VCaP (cell line): ENCODE measurements at regions not wholly inside any gene's neighbourhood (a gene's known extent, or its start where the extent isn't known, plus 50 kb on each side); places are given as distances from the start of the nearest gene placed in this dataset.
"Not testable (repeated sequence)": the region's sequence is repeated elsewhere in the genome, so short reads cannot be mapped to it uniquely, and the experiment has no call there.

Source experiments
- H3K27ac ChIP-seq: fragments of 450-650 bp; 2 replicates; pipeline ENCODE4 v1.5.1; 2017
- CTCF ChIP-seq: fragments of 450-650 bp; conservative IDR thresholded peaks from 2 replicates; pipeline ENCODE4 v1.5.1; 2017; ENCODE audit warnings: mild to moderate bottlenecking, moderate library complexity

- H3K27ac ChIP-seq, result peak overlapping the region; percentile 53
- no peak for TF ChIP-seq CTCF
These were observed 177.1 kb downstream of the RNF144A start for GRCh38 chr2:7094231-7094741.

DNA sequence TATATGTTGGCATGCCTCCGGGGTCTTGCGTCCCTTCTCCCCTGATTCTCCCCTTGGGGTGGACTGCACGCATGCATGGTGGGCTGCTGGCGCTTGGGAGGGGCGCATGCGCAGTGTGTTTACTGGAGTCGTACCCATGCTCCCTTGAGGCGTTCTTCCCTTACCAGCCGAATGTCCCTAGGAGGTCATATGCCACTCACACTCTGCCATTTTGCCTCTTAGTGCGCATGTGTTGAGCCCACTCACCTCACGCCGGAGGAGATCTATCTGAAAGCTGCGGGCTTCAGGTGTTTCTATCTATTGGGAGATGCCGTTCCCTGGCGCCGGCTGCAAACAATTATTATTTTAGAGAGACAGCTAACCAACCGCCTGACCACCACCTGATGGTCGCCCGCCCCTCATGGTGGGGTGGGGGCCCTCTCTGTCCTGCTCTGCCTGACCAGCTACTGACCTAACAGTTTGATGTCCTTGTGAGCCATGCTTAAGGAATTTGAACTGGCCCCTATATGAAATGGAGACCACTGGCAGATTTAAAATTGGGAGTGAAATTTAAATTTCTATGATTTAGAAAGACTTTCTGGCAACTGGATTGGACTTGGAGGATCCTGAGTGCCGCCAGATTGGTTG, 179.6 kb downstream of the RNF144A start:
- TF ChIP-seq CTCF, result no peak
- no peak overlapping the region for H3K27ac ChIP-seq

DNA sequence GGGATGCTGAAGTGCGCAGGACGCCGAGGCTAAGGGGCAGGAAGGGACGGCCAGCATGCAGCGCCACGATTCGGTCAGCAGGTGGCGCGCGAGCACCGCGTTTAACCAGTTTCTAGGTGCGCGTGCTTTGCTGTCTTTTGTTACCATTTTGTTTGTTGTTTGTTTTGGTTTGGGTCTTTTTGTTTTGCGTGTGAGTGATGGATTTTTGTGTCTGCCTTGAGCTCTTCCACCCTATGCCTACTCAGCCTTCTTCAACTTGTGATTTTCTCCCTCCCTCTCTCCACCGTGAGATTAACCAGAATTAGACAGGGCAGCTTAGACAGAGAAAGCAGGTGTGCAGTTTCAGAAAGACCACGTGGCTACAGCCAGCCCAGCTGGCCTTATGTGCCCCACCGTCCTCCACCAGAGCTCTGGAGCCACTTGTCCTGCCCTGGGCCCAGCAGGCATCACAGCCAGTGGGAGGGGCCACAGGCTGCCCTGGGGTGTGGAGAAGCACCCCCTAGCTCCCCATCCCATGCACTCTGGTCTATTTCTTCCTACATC, 180.2 kb downstream of the RNF144A start:
- TF ChIP-seq CTCF, result peak; percentile 94
- H3K27ac ChIP-seq, result peak overlapping the region; percentile 59; the same call in 1 of the 2 replicates

- no peak overlapping the region for H3K27ac ChIP-seq
- TF ChIP-seq CTCF, result no peak
These were observed 181.6 kb downstream of the RNF144A start for GRCh38 chr2:7098816-7099215.

GRCh38 chr2:7099687-7100086, 182.5 kb downstream of the RNF144A start:
- H3K27ac ChIP-seq, result not testable (repeated sequence)

DNA sequence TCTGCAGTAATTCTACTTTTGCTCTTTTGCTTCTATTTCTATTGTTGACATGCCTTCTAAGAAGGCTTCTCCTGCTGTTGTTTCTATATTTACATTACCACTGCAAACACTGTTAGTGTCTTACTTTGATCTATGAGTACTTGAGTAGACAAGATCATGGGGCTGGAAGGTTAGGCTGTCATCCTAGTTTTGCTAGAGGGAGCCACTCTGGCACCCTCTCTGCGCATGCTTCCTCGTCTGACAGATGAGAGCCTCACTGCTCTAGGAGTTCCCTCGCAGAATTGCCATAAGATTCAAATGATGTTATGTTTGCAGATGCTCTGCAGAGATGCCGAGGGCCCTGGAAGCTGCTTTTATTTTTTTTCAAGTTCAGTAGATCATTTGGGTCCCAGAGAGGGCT, 185.6 kb downstream of the RNF144A start:
- H3K27ac ChIP-seq, result peak overlapping the region; percentile 1; the same call in 1 of the 2 replicates
- no peak for TF ChIP-seq CTCF

- no peak overlapping the region for H3K27ac ChIP-seq
- TF ChIP-seq CTCF, result no peak
These were observed 191.8 kb downstream of the RNF144A start for GRCh38 chr2:7108792-7109532.

GRCh38 chr2:7109533-7109885, 192.3 kb downstream of the RNF144A start:
- no peak overlapping the region for H3K27ac ChIP-seq
- no peak for TF ChIP-seq CTCF
